Esophagus squamous epithelium (tissue), 4 donors: ENCODE measurements at regions not wholly inside any gene's neighbourhood (a gene's known extent, or its start where the extent isn't known, plus 50 kb on each side); places are given as distances from the start of the nearest gene placed in this dataset.

Experiments
- CTCF ChIP-seq, 6 experiments: fragments of 450-650 bp in 4 of 6; fragments of 200-600 bp in 2 of 6; sonication (generic) in 2 of 6; IDR thresholded peaks; one replicate each; pipeline ENCODE4 v1.5.1; 2016 to 2019; ENCODE audit warnings: antibody characterized with exemption in 6 of 6, mild to moderate bottlenecking in 4 of 6, moderate library complexity in 4 of 6
- POLR2A ChIP-seq, 4 donors: fragments of 450-650 bp; IDR thresholded peaks; one replicate each; pipeline ENCODE4 v1.6.1; 2017; ENCODE audit warnings: antibody characterized with exemption in 4 of 4, mild to moderate bottlenecking in 4 of 4, moderate library complexity in 3 of 4

GRCh38 chr4:10232114-10232513, 115.5 kb upstream of the WDR1 start:
- no peak for TF ChIP-seq CTCF (IDR thresholded peaks at IDR 0.05)
- TF ChIP-seq POLR2A (IDR thresholded peaks at IDR 0.05): no peak
